Loucy (cell line): ENCODE measurements at regions not wholly inside any gene's neighbourhood (a gene's known extent, or its start where the extent isn't known, plus 50 kb on each side); places are given as distances from the start of the nearest gene placed in this dataset.

Source experiments
- H2AFZ ChIP-seq: fragments of 200-600 bp; sonication (generic); 2 replicates; pipeline ENCODE4 v1.6.0; 2016; ENCODE audit warnings: antibody characterized with exemption, mild to moderate bottlenecking, low read length, moderate library complexity
- H3F3A ChIP-seq: fragments of 200-600 bp; 2 replicates; pipeline ENCODE4 v1.6.0; 2016; ENCODE audit warnings: antibody characterized with exemption, low read depth, mild to moderate bottlenecking
- H3K27me3 ChIP-seq: fragments of 200-600 bp; sonication (generic); 2 replicates; pipeline ENCODE4 v1.6.1; 2014; ENCODE audit warnings: low read length, mild to moderate bottlenecking; ENCODE audit not compliant: insufficient read depth, poor library complexity, severe bottlenecking
- H3K36me3 ChIP-seq: fragments of 200-600 bp; sonication (generic); 2 replicates; pipeline ENCODE4 v1.6.1; 2016; ENCODE audit warnings: low read length; ENCODE audit not compliant: insufficient read depth
- H3K4me1 ChIP-seq: fragments of 200-600 bp; sonication (generic); 2 replicates; pipeline ENCODE4 v1.5.1; 2014; ENCODE audit warnings: low read length, mild to moderate bottlenecking; ENCODE audit not compliant: insufficient read depth, poor library complexity, severe bottlenecking
- H3K4me2 ChIP-seq: fragments of 200-600 bp; sonication (generic); 2 replicates; pipeline ENCODE4 v1.6.0; 2014; ENCODE audit warnings: antibody characterized with exemption, low read length, low read depth, mild to moderate bottlenecking; ENCODE audit not compliant: poor library complexity, severe bottlenecking
- H3K4me3 ChIP-seq: fragments of 200-600 bp; sonication (generic); 2 replicates; pipeline ENCODE4 v1.5.1; 2014; ENCODE audit warnings: low read length, mild to moderate bottlenecking, mixed read lengths; ENCODE audit not compliant: poor library complexity, severe bottlenecking
- H3K79me2 ChIP-seq: fragments of 200-600 bp; sonication (generic); 2 replicates; pipeline ENCODE4 v1.6.1; 2014; ENCODE audit warnings: low read length; ENCODE audit not compliant: insufficient read depth
- H3K9ac ChIP-seq: fragments of 200-600 bp; sonication (generic); 2 replicates; pipeline ENCODE4 v1.6.0; 2014; ENCODE audit warnings: mild to moderate bottlenecking, low read depth, low read length, moderate library complexity; ENCODE audit not compliant: poor library complexity, severe bottlenecking
- H3K9me2 ChIP-seq: fragments of 200-600 bp; sonication (generic); replicated peaks from 2 replicates; pipeline ENCODE4 v1.6.1; 2016; ENCODE audit warnings: low read depth, low read length, mixed read lengths
- H3K9me3 ChIP-seq: fragments of 200-600 bp; sonication (generic); 2 replicates; pipeline ENCODE4 v1.6.1; 2014; ENCODE audit warnings: mild to moderate bottlenecking, antibody characterized with exemption, low read length, low read depth; ENCODE audit not compliant: insufficient read depth
- H4K20me1 ChIP-seq: fragments of 200-600 bp; sonication (generic); 2 replicates; pipeline ENCODE4 v1.6.0; 2014; ENCODE audit warnings: antibody characterized with exemption, low read length, mild to moderate bottlenecking; ENCODE audit not compliant: insufficient read depth, poor library complexity, severe bottlenecking
- EZH2phosphoT487 ChIP-seq: fragments of 200-600 bp; IDR thresholded peaks from 2 replicates; pipeline ENCODE4 v1.6.1; 2018; ENCODE audit warnings: antibody characterized with exemption, mild to moderate bottlenecking, moderate library complexity, borderline replicate concordance
- TF ChIP-seq, protein P1 (sequence below): fragments of 200-600 bp; sonication (generic); conservative IDR thresholded peaks from 2 replicates; pipeline ENCODE4 v1.5.1; 2014; ENCODE audit warnings: mild to moderate bottlenecking, antibody characterized with exemption, low read length

GRCh38 chr19:56955637-56956216, 115.2 kb upstream of the PEG3 start:
- TF ChIP-seq EZH2phosphoT487 = no peak
- TF ChIP-seq, protein P1, sequence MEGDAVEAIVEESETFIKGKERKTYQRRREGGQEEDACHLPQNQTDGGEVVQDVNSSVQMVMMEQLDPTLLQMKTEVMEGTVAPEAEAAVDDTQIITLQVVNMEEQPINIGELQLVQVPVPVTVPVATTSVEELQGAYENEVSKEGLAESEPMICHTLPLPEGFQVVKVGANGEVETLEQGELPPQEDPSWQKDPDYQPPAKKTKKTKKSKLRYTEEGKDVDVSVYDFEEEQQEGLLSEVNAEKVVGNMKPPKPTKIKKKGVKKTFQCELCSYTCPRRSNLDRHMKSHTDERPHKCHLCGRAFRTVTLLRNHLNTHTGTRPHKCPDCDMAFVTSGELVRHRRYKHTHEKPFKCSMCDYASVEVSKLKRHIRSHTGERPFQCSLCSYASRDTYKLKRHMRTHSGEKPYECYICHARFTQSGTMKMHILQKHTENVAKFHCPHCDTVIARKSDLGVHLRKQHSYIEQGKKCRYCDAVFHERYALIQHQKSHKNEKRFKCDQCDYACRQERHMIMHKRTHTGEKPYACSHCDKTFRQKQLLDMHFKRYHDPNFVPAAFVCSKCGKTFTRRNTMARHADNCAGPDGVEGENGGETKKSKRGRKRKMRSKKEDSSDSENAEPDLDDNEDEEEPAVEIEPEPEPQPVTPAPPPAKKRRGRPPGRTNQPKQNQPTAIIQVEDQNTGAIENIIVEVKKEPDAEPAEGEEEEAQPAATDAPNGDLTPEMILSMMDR = no peak
- no peaks in the 10 kb centered on the region for H3K79me2 ChIP-seq
- peaks cover 6% of the 10 kb centered on the region; the same call in 1 of the 2 replicates for H3K9me3 ChIP-seq
- no peaks in the 10 kb centered on the region for H3F3A ChIP-seq
- H3K4me3 ChIP-seq = no peak overlapping the region
- no peak overlapping the region for H3K9ac ChIP-seq
- no peaks in the 10 kb centered on the region for H3K4me1 ChIP-seq
- no peak overlapping the region for H2AFZ ChIP-seq
- no peaks in the 10 kb centered on the region for H3K9me2 ChIP-seq
- no peaks in the 10 kb centered on the region for H4K20me1 ChIP-seq
- no peaks in the 10 kb centered on the region for H3K36me3 ChIP-seq
- H3K4me2 ChIP-seq = no peak overlapping the region
- H3K27me3 ChIP-seq = no peaks in the 10 kb centered on the region

GRCh38 chr19:56956503-56957226, 116.1 kb upstream of the PEG3 start:
- Histone ChIP-seq H3K9me2 (no peaks in the 10 kb centered on the region), H3K9me3 (peaks cover 6% of the 10 kb centered on the region; the same call in 1 of the 2 replicates), H3K4me2 (no peak overlapping the region), H2AFZ (no peak overlapping the region), H4K20me1 (no peaks in the 10 kb centered on the region), H3K36me3 (no peaks in the 10 kb centered on the region), H3K9ac (no peak overlapping the region), H3K27me3 (no peaks in the 10 kb centered on the region), H3K4me1 (no peaks in the 10 kb centered on the region), H3K4me3 (no peak overlapping the region), H3F3A (no peaks in the 10 kb centered on the region), H3K79me2 (no peaks in the 10 kb centered on the region)
- TF ChIP-seq, protein P1 = no peak
- no peak for TF ChIP-seq EZH2phosphoT487

DNA sequence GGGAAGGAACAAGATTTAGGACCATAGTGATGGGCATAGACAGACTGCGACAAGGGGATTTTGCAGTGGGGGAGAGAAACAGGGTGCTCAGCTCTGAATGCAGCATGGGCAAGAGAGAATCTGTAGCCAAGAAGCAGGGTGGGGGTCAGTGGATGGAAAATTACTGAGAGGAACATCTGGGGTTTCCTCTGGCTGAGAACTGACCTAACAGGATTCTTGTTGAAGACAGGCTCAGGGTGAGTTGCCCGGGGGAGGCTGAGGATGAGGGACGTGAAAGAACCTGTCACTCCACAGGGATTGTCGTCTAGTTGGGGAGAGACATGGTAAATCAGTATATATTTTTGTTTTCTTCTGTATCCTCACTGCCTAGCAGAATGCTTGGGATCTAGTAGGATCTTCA, 118.7 kb upstream of the PEG3 start:
- no peaks in the 10 kb centered on the region for H4K20me1 ChIP-seq
- H3K4me1 ChIP-seq = no peaks in the 10 kb centered on the region
- H3K4me3 ChIP-seq = no peak overlapping the region
- no peak overlapping the region for H3K9ac ChIP-seq
- no peaks in the 10 kb centered on the region for H3F3A ChIP-seq
- no peaks in the 10 kb centered on the region for H3K36me3 ChIP-seq
- no peak for TF ChIP-seq EZH2phosphoT487
- TF ChIP-seq, protein P1 = no peak
- no peaks in the 10 kb centered on the region for H3K27me3 ChIP-seq
- H3K4me2 ChIP-seq = no peak overlapping the region
- H3K9me3 ChIP-seq = peaks cover 9% of the 10 kb centered on the region; the same call in 1 of the 2 replicates
- H2AFZ ChIP-seq = no peak overlapping the region
- H3K79me2 ChIP-seq = no peaks in the 10 kb centered on the region
- no peaks in the 10 kb centered on the region for H3K9me2 ChIP-seq
